NCI-H2029 (cell line): ENCODE measurements at regions not wholly inside any gene's neighbourhood (a gene's known extent, or its start where the extent isn't known, plus 50 kb on each side); places are given as distances from the start of the nearest gene placed in this dataset.

Experiments
- DNase-seq: peaks from one replicate; lab custom pipeline; 2025; lab: John Stamatoyannopoulos, UW

DNA sequence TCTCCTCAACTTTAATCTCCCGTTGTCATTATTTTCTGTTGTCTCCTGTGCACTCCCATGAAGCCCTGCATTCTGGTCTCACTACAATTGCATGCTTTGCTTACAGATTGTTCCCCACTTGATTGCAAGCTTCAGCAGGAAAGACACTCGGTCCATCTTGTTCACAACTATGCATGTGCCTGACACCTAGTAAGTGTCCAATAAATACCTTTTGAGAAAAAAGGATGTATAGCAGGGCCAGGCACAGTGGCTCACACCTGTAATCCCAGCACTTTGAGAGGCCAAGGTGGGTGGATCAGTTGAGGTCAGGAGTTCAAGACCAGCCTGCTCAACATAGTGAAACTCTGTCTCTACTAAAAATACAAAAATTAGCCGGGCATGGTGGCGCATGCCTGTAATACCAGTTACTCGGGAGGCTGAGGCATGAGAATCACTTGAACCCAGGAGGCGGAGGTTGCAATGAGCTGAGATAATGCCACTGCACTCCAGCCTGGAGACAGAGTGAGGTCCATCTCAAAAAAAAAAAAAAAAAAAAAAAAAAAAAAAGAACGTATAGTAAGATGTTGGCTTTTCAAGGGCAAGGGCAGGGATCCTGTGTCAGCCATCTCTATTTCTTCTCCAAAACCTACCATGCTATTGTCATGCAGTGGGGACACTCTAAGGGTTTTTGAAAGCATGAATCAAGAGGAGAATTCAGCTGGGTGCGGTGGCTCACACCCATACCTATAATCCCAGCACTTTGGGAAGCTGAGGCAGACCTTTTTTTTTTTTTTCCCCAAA, 338.3 kb downstream of the MYCN start:
- DNase-seq, result no peak

DNA sequence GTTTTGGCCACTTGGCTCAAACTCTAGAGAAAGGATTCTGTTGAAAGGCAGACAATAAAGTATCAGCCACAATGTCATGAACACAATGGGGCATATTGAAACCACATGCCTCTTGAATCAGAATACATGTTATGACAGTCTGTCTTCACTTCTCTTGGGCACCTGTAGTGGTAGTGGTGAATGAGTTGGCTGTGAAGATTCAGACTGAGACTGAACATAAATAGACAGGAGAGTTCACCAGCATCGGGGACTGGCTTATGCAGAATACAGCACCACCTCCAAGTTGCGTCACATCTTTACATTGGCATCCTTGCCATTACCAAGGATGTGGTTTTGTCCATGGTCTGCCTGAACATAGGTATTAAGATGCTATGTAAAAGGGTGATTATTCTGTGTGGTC, 336.8 kb downstream of the MYCN start:
- no peak for DNase-seq

DNA sequence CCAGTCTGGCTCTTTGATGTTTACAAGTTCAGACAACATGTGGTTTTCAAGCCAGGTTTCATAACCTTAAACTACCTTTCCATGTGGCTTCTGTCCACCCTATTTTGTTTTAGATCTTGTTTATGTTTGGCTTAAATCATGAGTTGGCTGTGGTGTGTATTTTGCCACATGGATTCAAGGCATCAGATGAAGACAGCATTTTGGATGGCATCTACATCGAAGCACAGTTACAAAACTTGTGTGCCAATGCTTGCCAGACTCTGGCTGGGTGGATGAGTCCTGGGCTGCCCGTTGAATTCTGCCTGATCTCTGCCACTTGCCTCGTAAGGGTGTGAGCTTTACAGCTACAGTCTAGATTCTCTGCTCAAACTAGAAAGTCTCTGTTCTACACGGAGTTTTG, 335.3 kb downstream of the MYCN start:
- DNase-seq, result no peak

DNA sequence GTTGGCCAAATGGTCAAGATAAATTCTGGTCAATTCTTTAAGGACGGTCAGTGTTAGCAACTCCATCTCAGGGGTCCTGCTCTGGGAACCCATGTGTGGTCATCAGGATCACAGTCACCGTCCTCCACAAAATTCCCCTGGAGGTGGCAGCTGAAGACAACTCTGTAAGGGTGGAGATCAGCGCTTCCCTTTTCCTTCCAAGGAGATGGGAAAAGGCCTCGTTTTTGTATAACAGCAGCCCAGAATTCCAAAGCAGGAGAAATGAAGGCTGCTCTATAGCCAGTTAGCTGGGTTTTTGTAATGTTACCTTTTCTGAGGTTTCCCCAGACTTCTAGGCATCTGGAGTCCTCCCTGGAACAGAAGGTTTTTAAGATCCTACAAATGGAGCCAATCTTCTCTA, 334.8 kb downstream of the MYCN start:
- DNase-seq, result no peak

- DNase-seq, result no peak
Observed at GRCh38 chr2:16273111-16273510, 332.8 kb downstream of the MYCN start.

GRCh38 chr2:16272038-16272788, 331.9 kb downstream of the MYCN start:
- no peak for DNase-seq

- no peak for DNase-seq
Observed at GRCh38 chr2:16271231-16271896, 331.0 kb downstream of the MYCN start.

DNA sequence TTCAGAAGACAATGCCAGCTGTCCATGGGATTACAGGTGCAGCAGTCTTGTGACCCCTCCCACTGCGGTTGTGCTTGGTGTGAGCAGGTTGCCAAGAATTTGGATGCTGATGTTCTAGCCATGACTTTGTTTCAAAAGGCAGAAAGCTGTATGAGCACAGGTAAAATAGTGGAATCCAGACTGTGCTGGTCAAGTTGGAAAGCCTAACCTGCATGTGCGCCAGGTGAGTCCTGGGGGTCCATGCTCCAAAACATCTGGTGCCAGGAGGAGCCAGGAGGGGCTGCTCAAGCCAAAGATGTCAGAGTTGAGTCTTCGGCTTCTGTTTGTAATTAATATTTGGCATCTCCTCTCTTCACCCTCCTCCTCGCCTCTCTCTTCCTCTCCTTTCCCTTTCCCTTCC, 330.1 kb downstream of the MYCN start:
- DNase-seq, result no peak

GRCh38 chr2:16268301-16269000, 328.1 kb downstream of the MYCN start:
- DNase-seq, result no peak

- no peak for DNase-seq
Observed at GRCh38 chr2:16266571-16266970, 326.2 kb downstream of the MYCN start.

GRCh38 chr2:16264931-16265540, 324.7 kb downstream of the MYCN start:
- no peak for DNase-seq

GRCh38 chr2:16264491-16264890, 324.1 kb downstream of the MYCN start:
- no peak for DNase-seq

DNA sequence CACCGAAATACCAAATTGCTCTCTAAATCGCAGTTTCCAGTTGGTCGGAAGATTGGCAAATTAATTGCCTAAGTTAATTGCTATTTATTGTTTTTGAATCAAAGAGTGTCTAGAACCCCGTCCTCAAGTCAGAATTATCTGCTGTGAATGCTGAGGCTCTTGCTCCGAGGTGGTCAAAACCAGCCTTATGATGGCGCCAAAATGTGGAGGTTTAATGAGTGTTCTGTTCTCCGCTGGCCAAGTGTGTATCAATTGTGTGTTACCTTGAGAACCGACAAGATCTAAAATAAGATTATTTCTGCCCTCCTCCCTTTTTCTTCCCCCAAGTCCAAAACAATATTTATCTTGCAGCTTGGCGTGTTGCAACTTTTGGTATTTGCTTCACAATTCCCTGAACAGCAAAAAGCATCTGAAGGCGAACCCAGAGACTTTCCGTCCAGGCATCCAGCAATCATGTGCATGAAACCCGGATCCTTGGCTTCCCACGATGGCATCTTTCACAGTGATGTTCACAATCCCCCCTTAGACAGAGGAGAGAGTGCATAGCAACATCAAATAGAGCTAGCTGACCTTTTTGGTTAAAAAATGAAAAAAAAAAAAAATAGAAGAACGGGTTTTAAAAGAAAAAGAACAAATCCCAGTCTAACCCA, 323.0 kb downstream of the MYCN start:
- no peak for DNase-seq

- DNase-seq, result no peak
Observed at GRCh38 chr2:16262526-16263178, 322.3 kb downstream of the MYCN start.

DNA sequence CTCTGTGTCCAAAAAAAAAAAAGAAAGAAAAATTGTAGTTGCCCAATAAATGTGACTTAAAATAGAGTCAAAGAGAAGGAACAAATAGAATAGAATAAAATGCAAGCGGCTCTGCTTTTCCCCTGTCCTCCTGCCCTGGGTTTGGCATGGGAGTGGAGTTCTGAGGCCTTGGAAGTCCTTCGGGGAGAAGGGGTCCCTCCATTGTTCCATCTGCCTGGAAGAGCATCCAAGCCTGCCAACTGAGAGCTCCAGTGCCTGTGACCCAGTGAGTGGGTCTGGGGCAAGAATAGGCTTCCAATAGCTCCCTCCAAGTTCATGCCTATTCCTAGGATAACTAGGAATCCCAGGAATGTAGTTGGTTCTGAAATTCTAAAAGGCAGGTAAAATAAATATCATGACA, 321.4 kb downstream of the MYCN start:
- no peak for DNase-seq

GRCh38 chr2:16261071-16261470, 320.7 kb downstream of the MYCN start:
- DNase-seq, result no peak

- DNase-seq, result no peak
Observed at GRCh38 chr2:16260041-16260830, 319.9 kb downstream of the MYCN start.

DNA sequence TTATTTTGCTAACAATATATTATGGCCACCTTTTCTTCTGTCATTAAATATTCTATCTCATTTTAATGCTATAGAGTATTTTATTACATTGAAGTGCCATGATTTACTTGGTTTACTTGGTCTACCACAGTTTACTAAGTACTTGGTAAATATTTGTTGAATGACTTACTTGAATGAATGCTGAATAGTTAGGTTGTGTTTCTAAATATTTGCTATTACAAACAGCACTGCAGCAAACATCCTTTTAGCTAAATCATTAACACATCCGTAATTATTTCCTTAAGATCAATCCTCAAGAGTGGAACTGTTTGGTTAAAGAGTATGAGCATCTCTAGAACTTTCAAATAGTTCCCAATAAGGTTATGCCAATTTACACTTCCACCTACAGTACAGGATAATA, 318.7 kb downstream of the MYCN start:
- no peak for DNase-seq

DNA sequence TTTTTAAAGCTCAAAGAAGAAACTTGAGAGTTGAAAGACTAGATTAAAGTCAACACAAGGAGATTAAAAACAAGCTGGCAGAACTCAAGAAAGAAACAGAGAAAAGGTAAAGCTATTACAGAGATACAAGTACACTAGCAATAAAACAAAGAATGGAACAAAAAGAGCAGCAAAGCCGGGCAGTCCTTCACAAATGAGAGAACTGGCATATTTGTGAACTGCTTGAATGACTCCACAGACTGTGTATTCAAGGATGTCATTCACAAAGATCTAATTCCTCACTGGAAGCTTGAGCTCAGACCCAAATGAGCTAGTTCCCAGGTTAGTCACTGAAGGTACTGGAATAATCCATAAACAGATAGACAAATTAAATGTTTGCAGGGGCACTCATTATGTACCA, 318.0 kb downstream of the MYCN start:
- no peak for DNase-seq
